ENCODE measurements at regions not wholly inside any gene's neighbourhood (a gene's known extent, or its start where the extent isn't known, plus 50 kb on each side); places are given as distances from the start of the nearest gene placed in this dataset.

DNA sequence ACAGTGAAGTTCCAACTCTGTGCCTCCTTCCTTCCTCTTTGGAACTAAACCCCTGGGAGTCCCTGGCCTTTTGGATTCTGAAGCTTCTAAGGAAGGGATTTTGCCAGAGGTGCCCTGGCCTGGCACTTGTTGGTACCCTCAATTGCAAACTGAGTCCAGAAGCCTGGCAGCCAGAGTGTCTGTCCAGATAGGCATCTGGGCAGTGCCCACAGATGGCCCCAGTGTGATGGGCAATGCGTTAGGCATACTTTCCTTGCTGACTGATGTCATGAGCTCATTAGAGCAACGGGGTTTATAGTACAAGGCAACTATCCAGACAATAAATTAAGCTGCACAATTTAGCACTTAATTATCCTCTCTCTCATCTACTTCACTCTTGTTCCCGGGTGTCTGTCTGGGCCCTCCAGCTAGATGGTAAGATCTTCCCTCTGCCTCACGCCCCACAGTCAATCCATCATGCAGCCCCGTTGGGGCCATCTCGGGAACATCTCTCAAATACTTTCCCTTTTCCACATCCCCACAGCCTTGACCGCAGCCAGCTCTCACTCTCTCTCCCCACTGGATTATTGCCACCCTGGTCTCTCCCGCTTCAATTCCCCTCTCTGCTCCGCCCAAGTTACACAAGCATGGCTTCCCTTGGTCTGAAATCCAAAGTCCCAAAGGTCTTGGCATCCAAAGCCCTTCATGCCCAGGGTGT lies 157.5 kb upstream of the SMIM23 start:
- DNase-seq (ENCODE audit: low read depth): no peak
- no peak for TF ChIP-seq CTCF (IDR thresholded peaks at IDR 0.05; ENCODE audit: low read depth, low read length, missing control alignments)
- H3K4me3 ChIP-seq (ENCODE audit: low read depth, low read length): no peak overlapping the region
- in situ Hi-C loops (cut with HindIII; ENCODE audit: low sequenced_read_pairs): no loop called here

GRCh38 chr5:171628633-171628974 lies 157.0 kb upstream of the SMIM23 start:
- no peak overlapping the region for H3K4me3 ChIP-seq (ENCODE audit: low read depth, low read length)
- TF ChIP-seq CTCF (IDR thresholded peaks at IDR 0.05; ENCODE audit: low read depth, low read length, missing control alignments): no peak
- no peak for DNase-seq (ENCODE audit: low read depth)
- in situ Hi-C loops (cut with HindIII; ENCODE audit: low sequenced_read_pairs): no loop called here

DNA sequence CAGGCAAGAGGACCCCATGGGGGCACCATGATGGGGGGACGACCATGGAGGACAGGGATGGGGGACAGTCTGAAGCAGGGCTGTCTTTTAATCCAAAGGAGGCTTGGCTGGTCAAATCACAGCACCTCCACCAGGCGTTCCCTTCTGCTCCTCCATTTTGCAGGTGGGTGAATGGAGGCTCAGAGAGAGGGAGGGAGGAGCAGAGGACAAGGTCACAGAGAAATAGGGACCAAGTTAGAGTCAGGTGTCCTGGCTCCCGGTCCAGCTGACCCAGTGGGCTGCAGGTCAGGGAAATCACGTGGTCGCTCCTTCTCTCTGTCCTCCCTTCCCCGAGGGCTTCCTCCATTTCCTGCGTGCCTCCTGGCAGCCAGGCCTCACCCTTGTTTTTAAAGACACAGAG lies 156.4 kb upstream of the SMIM23 start:
- in situ Hi-C loops (cut with HindIII; ENCODE audit: low sequenced_read_pairs): no loop called here
- TF ChIP-seq CTCF (IDR thresholded peaks at IDR 0.05; ENCODE audit: low read depth, low read length, missing control alignments): no peak

GRCh38 chr5:171629628-171630349 lies 155.8 kb upstream of the SMIM23 start:
- in situ Hi-C loops (cut with HindIII; ENCODE audit: low sequenced_read_pairs): no loop called here
- DNase-seq (ENCODE audit: low read depth): no peak
- peak overlapping the region; percentile 5 for H3K4me3 ChIP-seq (ENCODE audit: low read depth, low read length)
- peak; percentile 53 for TF ChIP-seq CTCF (IDR thresholded peaks at IDR 0.05; ENCODE audit: low read depth, low read length, missing control alignments)

More for the DNA sequence above, 156.4 kb upstream of the SMIM23 start:
- no peak for DNase-seq (ENCODE audit: low read depth)
- no peak overlapping the region for H3K4me3 ChIP-seq (ENCODE audit: low read depth, low read length)

DNA sequence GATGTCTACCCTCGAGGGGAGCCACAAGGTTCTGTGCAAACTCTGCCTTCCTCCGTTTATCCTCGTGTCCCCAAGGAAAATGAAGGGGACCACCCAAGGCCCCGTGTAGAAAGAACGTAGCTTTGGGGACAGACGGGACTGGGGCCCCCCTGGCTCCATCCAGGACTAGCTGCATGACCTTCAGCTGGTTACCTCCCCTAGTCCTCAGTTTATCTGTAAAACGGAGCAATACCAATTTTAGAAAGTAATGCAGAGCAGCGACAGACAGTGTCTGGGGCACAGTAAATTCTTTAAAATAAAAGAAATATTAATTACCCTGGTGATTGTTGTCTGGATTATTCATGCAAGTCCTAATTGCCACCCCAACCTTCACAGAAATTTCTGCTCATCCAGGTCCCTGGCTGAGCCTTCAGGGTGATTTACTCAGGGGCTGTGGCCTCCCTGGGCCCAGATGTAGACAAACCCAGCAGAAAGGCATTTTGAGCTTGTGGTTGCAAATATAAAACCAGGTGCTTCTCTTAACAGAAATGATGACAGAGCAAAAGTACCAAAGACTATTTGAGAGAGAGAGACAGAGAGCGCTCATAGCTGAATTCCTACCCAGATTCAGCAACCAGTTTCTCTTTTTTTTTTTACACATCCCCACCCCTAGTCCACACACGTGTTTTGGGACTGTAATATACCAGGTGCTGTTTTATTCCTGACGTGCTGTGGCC lies 155.1 kb upstream of the SMIM23 start:
- in situ Hi-C loops (cut with HindIII; ENCODE audit: low sequenced_read_pairs): no loop called here

More for the DNA sequence above, 155.1 kb upstream of the SMIM23 start:
- TF ChIP-seq CTCF (IDR thresholded peaks at IDR 0.05; ENCODE audit: low read depth, low read length, missing control alignments): no peak
- H3K4me3 ChIP-seq (ENCODE audit: low read depth, low read length): peak overlapping the region; percentile 5
- no peak for DNase-seq (ENCODE audit: low read depth)
